ENCODE measurements at regions not wholly inside any gene's neighbourhood (a gene's known extent, or its start where the extent isn't known, plus 50 kb on each side); places are given as distances from the start of the nearest gene placed in this dataset.

DNA sequence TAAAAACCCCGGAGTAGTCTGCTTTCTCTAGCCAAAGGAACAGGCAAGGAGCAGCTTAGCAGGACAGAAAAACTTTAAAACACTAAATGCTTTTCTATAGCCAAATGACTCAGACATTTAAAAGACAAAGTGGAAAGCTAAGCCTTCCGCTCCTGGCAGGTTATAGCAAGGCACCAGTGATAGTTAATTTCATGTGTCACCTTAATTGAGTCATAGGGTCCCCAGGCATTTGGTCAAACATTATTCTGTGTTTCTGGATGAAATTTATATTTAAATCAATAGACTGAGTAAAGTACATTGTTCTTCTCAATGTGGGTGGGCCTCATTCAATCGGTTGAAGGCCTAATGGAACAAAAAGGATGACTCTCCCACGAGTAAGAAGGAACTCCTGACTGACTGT lies 885.7 kb upstream of the ADGRL3 start:
- Histone ChIP-seq H2AFZ (ENCODE audit: low read length) (no peak overlapping the region), H3K27me3 (ENCODE audit: insufficient read depth, low read length, poor library complexity, severe bottlenecking) (no peaks in the 10 kb centered on the region), H3K9ac (ENCODE audit: low read depth, low read length, poor library complexity, severe bottlenecking) (no peak overlapping the region), H3K4me1 (ENCODE audit: insufficient read depth, low read length, poor library complexity, severe bottlenecking) (no peaks in the 10 kb centered on the region), H4K20me1 (ENCODE audit: insufficient read depth, low read length, poor library complexity, severe bottlenecking) (no peaks in the 10 kb centered on the region), H3F3A (ENCODE audit: low read depth) (no peaks in the 10 kb centered on the region), H3K9me2 (replicated peaks; ENCODE audit: low read depth, low read length) (no peaks in the 10 kb centered on the region), H3K4me3 (ENCODE audit: low read length, poor library complexity, severe bottlenecking) (no peak overlapping the region), H3K9me3 (ENCODE audit: insufficient read depth, low read depth, low read length) (no peaks in the 10 kb centered on the region), H3K36me3 (ENCODE audit: insufficient read depth, low read length) (no peaks in the 10 kb centered on the region), H3K79me2 (ENCODE audit: insufficient read depth, low read length) (no peaks in the 10 kb centered on the region), H3K4me2 (ENCODE audit: low read depth, low read length, poor library complexity, severe bottlenecking) (no peak overlapping the region)
- no peak for TF ChIP-seq EZH2phosphoT487 (IDR thresholded peaks at IDR 0.05; ENCODE audit: borderline replicate concordance)
- TF ChIP-seq, protein P1, sequence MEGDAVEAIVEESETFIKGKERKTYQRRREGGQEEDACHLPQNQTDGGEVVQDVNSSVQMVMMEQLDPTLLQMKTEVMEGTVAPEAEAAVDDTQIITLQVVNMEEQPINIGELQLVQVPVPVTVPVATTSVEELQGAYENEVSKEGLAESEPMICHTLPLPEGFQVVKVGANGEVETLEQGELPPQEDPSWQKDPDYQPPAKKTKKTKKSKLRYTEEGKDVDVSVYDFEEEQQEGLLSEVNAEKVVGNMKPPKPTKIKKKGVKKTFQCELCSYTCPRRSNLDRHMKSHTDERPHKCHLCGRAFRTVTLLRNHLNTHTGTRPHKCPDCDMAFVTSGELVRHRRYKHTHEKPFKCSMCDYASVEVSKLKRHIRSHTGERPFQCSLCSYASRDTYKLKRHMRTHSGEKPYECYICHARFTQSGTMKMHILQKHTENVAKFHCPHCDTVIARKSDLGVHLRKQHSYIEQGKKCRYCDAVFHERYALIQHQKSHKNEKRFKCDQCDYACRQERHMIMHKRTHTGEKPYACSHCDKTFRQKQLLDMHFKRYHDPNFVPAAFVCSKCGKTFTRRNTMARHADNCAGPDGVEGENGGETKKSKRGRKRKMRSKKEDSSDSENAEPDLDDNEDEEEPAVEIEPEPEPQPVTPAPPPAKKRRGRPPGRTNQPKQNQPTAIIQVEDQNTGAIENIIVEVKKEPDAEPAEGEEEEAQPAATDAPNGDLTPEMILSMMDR (conservative IDR thresholded peaks at IDR 0.05; ENCODE audit: low read length): no peak

DNA sequence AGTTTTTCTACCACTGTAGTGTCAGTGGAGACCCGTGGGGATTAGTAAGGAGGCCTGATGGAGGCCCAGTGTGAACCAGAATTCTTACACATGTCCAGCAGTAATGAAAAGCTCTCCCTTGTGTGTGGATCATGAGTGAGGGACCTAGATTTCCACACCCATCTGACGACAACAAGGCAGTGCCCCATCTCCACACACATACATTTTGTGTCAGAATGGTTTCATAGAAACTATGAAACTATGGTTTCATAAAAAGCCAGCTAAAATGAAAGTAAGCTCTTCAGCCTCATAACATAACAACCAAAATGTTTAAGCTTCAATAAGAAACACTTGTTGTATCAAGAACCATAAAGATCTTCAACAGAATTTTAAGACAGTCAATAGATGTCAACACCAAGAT lies 884.5 kb upstream of the ADGRL3 start:
- no peak for TF ChIP-seq EZH2phosphoT487 (IDR thresholded peaks at IDR 0.05; ENCODE audit: borderline replicate concordance)
- TF ChIP-seq, protein P1 (conservative IDR thresholded peaks at IDR 0.05; ENCODE audit: low read length): no peak
- Histone ChIP-seq H3K4me2 (ENCODE audit: low read depth, low read length, poor library complexity, severe bottlenecking) (no peak overlapping the region), H4K20me1 (ENCODE audit: insufficient read depth, low read length, poor library complexity, severe bottlenecking) (no peaks in the 10 kb centered on the region), H3K9me3 (ENCODE audit: insufficient read depth, low read depth, low read length) (no peaks in the 10 kb centered on the region), H3K9me2 (replicated peaks; ENCODE audit: low read depth, low read length) (no peaks in the 10 kb centered on the region), H3F3A (ENCODE audit: low read depth) (no peaks in the 10 kb centered on the region), H3K9ac (ENCODE audit: low read depth, low read length, poor library complexity, severe bottlenecking) (no peak overlapping the region), H3K36me3 (ENCODE audit: insufficient read depth, low read length) (no peaks in the 10 kb centered on the region), H3K79me2 (ENCODE audit: insufficient read depth, low read length) (no peaks in the 10 kb centered on the region), H3K27me3 (ENCODE audit: insufficient read depth, low read length, poor library complexity, severe bottlenecking) (no peaks in the 10 kb centered on the region), H2AFZ (ENCODE audit: low read length) (no peak overlapping the region), H3K4me1 (ENCODE audit: insufficient read depth, low read length, poor library complexity, severe bottlenecking) (no peaks in the 10 kb centered on the region), H3K4me3 (ENCODE audit: low read length, poor library complexity, severe bottlenecking) (no peak overlapping the region)

DNA sequence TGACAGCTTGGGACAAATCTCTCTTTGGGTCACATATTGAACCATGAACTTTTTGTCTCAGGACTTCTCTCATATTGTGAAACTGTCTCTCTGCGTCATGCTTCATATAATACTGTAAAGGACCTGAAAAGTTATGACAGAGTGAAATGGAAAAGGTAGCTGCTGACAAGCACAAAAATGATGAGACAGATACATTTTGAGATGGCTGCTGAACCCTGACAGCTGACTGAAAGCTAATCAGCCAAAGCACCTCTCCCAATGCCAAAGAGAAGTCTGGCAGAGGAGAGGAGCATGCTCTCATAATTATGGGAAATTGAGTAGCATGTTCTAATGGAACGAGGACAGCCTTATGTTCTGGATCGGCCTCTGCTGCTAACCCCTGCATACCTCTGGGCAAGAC lies 873.4 kb upstream of the ADGRL3 start:
- Histone ChIP-seq H3K4me3 (ENCODE audit: low read length, poor library complexity, severe bottlenecking) (no peak overlapping the region), H3K4me1 (ENCODE audit: insufficient read depth, low read length, poor library complexity, severe bottlenecking) (no peaks in the 10 kb centered on the region), H4K20me1 (ENCODE audit: insufficient read depth, low read length, poor library complexity, severe bottlenecking) (no peaks in the 10 kb centered on the region), H3F3A (ENCODE audit: low read depth) (no peaks in the 10 kb centered on the region), H3K4me2 (ENCODE audit: low read depth, low read length, poor library complexity, severe bottlenecking) (no peak overlapping the region), H3K36me3 (ENCODE audit: insufficient read depth, low read length) (no peaks in the 10 kb centered on the region), H3K9me2 (replicated peaks; ENCODE audit: low read depth, low read length) (no peaks in the 10 kb centered on the region), H3K27me3 (ENCODE audit: insufficient read depth, low read length, poor library complexity, severe bottlenecking) (no peaks in the 10 kb centered on the region), H3K79me2 (ENCODE audit: insufficient read depth, low read length) (no peaks in the 10 kb centered on the region), H2AFZ (ENCODE audit: low read length) (no peak overlapping the region), H3K9me3 (ENCODE audit: insufficient read depth, low read depth, low read length) (no peaks in the 10 kb centered on the region), H3K9ac (ENCODE audit: low read depth, low read length, poor library complexity, severe bottlenecking) (no peak overlapping the region)
- no peak for TF ChIP-seq EZH2phosphoT487 (IDR thresholded peaks at IDR 0.05; ENCODE audit: borderline replicate concordance)
- TF ChIP-seq, protein P1 (conservative IDR thresholded peaks at IDR 0.05; ENCODE audit: low read length): no peak
